ENCODE measurements at regions not wholly inside any gene's neighbourhood (a gene's known extent, or its start where the extent isn't known, plus 50 kb on each side); places are given as distances from the start of the nearest gene placed in this dataset.

GRCh38 chr1:81702079-81702715 lies 98.5 kb upstream of the ADGRL2 start:
- in situ Hi-C loops (cut with HindIII; ENCODE audit: low pct_ligation_motif_present, low pct_unique_long_range_greater_than_20kb, low sequenced_read_pairs): no loop called here
- DNase-seq: no peak

DNA sequence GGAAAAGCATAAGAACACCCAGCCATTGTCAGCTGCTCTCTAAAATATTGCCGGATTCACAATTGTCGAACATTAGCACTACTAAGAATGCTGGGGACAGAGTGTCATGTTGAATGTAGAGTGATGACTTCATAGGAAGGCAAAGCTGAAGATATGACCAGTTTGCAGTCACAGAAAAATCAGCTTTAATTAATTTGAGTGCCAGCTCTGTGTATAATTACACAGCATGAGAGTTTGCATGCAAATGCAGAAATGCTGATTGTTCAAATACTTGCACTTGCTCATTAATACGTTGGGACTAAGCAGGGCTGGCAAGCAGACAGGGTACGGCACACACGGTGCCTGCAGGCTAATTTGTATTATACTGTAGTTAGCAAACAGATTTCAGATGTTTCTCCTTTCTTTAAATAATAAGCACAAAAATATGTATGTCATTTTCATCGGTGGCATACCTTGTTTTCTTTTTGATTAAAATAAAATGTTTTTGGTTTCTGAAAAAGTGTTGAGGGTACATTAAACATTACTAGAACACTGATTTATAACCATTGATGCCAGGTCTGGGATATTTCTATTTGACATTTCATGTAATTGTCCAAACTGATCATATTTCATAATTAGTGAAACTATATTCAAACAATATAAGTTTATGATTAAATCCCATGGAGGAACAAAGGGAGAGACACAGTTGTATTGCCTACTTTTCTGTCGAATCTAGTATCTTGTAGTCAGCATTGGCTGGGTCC lies 99.8 kb upstream of the ADGRL2 start:
- in situ Hi-C loops (cut with HindIII; ENCODE audit: low pct_ligation_motif_present, low pct_unique_long_range_greater_than_20kb, low sequenced_read_pairs): no loop called here
- DNase-seq: no peak

- in situ Hi-C loops (cut with HindIII; ENCODE audit: low pct_ligation_motif_present, low pct_unique_long_range_greater_than_20kb, low sequenced_read_pairs): no loop called here
- no peak for DNase-seq
These were observed 101.5 kb upstream of the ADGRL2 start for GRCh38 chr1:81699234-81699633.

GRCh38 chr1:81695741-81696140 lies 105.0 kb upstream of the ADGRL2 start:
- in situ Hi-C loops (cut with HindIII; ENCODE audit: low pct_ligation_motif_present, low pct_unique_long_range_greater_than_20kb, low sequenced_read_pairs): no loop called here
- peak; percentile 14 for DNase-seq

DNA sequence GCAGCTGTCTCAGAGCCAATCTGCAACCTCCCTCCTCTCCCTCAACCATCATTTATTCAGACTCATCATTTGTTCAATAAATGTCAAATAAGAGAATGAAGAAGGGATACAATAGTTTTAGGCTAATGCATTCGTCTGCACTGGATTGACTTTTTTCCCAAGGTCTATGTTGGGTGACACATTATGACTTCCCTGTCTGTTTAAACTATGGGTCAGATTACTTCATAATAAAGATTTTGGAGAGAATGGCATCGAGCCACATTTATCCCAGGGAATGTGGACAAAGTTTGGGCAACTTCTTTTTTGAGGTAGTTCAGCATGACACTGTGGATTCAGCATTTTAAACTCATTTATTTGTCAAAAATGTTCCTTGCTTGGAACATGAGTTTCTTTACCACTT lies 107.4 kb upstream of the ADGRL2 start:
- DNase-seq: no peak
- in situ Hi-C loops (cut with HindIII; ENCODE audit: low pct_ligation_motif_present, low pct_unique_long_range_greater_than_20kb, low sequenced_read_pairs): no loop called here

GRCh38 chr1:81690676-81691453 lies 109.9 kb upstream of the ADGRL2 start:
- no peak for DNase-seq
- in situ Hi-C loops (cut with HindIII; ENCODE audit: low pct_ligation_motif_present, low pct_unique_long_range_greater_than_20kb, low sequenced_read_pairs): no loop called here

GRCh38 chr1:81689531-81689941 lies 111.2 kb upstream of the ADGRL2 start:
- in situ Hi-C loops (cut with HindIII; ENCODE audit: low pct_ligation_motif_present, low pct_unique_long_range_greater_than_20kb, low sequenced_read_pairs): no loop called here

DNA sequence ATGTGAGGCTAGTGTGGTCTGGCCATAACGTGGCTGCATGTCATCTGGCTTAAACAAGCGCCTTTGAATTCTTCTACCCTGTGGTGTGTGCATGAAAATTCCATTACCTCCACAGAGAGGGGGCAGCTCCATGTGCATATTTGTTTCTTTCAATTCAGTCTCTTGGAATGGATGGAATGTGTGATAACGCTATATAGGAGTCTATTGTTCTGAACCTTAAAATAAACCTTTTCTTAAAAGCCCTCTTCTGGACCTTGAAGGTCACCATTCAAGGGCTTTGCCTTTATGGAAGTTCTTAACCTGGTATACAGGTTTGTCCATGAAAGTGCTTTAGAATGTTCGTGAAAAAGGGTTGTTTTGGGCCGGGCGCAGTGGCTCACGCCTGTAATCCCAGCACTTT lies 118.2 kb upstream of the ADGRL2 start:
- DNase-seq: no peak
- in situ Hi-C loops (cut with HindIII; ENCODE audit: low pct_ligation_motif_present, low pct_unique_long_range_greater_than_20kb, low sequenced_read_pairs): no loop called here

More at GRCh38 chr1:81689531-81689941, 111.2 kb upstream of the ADGRL2 start:
- DNase-seq: no peak

GRCh38 chr1:81681601-81682266 lies 119.0 kb upstream of the ADGRL2 start:
- DNase-seq: no peak
- in situ Hi-C loops (cut with HindIII; ENCODE audit: low pct_ligation_motif_present, low pct_unique_long_range_greater_than_20kb, low sequenced_read_pairs): no loop called here

DNA sequence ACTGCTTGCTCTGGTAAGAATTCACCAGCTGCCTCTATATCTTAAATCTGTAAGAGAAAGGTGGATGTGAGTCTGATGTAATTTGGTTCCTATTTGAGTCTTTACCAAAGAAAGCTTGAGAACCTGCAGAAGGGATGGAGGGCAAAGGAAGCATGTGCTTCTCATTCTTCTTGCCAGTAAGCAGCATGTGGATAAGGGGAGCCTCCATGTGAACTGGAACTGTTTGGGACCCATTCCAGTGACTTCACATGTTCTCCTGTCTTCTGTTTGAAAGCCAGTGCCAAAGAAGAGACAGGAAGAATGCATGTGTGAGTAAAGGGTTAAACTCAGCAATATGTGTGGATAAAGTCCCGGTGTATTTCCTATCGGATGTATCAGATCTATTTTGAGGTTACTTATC lies 119.6 kb upstream of the ADGRL2 start:
- in situ Hi-C loops (cut with HindIII; ENCODE audit: low pct_ligation_motif_present, low pct_unique_long_range_greater_than_20kb, low sequenced_read_pairs): no loop called here
- no peak for DNase-seq

GRCh38 chr1:81679942-81680341 lies 120.8 kb upstream of the ADGRL2 start:
- no peak for DNase-seq
- in situ Hi-C loops (cut with HindIII; ENCODE audit: low pct_ligation_motif_present, low pct_unique_long_range_greater_than_20kb, low sequenced_read_pairs): no loop called here

GRCh38 chr1:81678779-81679178 lies 122.0 kb upstream of the ADGRL2 start:
- DNase-seq: no peak
- in situ Hi-C loops (cut with HindIII; ENCODE audit: low pct_ligation_motif_present, low pct_unique_long_range_greater_than_20kb, low sequenced_read_pairs): no loop called here

GRCh38 chr1:81672766-81673165 lies 128.0 kb upstream of the ADGRL2 start:
- in situ Hi-C loops (cut with HindIII; ENCODE audit: low pct_ligation_motif_present, low pct_unique_long_range_greater_than_20kb, low sequenced_read_pairs): no loop called here
- DNase-seq: no peak

DNA sequence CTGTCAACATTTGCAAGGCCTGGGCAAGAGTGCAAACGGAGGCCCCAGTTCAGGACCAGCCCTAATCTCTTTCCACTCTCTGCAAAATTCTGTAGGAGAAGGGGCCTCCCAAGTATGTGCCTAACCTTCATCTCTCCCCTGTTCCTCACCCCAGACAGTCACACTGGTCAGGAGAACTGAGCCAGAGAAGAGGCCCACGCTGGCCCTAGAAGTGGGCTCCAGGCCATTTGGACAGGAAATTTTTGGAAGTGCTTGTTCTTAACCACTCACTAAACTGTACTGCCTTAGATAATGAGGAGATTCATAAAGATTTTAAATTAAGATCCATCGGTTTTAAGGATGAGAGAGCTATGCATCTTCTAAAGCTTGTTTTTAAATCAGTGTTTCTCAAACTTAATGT lies 129.7 kb upstream of the ADGRL2 start:
- in situ Hi-C loops (cut with HindIII; ENCODE audit: low pct_ligation_motif_present, low pct_unique_long_range_greater_than_20kb, low sequenced_read_pairs): no loop called here
- no peak for DNase-seq

DNA sequence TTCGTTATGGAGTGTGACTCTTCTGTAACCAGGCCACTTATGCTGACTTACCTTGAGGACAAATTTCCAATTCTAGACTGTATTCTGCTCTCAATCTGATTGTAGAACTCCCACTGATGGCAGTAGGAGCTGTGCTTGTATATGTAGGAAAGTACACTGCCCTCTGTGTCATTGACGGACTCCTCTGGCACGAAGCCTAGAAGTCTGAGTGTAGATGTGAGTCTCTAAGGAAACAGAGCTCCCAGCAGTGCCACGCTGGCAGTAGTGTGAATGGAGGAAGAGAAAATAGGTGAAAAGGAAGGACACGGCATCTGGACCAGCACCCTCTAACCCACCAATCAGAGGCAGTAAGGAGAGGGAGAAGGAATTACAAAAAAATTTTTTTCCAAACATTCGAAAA lies 130.4 kb upstream of the ADGRL2 start:
- in situ Hi-C loops (cut with HindIII; ENCODE audit: low pct_ligation_motif_present, low pct_unique_long_range_greater_than_20kb, low sequenced_read_pairs): no loop called here
- peak; percentile 65 for DNase-seq

- in situ Hi-C loops (cut with HindIII; ENCODE audit: low pct_ligation_motif_present, low pct_unique_long_range_greater_than_20kb, low sequenced_read_pairs): no loop called here
- no peak for DNase-seq
These were observed 134.1 kb upstream of the ADGRL2 start for GRCh38 chr1:81666586-81666985.

DNA sequence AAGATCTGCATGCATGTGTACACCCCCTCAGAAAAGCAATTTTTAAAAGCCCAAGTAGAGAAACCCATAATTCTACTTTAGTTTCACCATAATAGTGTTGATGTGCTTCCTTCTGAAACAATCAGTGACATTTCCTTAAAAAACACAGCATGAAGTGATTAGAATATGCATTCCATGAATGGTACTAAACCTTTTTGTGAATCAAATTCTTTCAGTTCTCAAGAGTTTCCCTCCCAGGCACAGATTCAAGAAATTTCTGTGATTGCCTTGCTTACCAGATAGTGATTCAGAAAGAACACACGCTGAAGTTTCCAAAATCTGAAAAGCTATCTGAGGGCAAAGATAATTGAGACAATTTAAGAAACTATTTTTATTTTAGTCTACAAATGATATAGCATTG lies 136.4 kb upstream of the ADGRL2 start:
- no peak for DNase-seq
- in situ Hi-C loops (cut with HindIII; ENCODE audit: low pct_ligation_motif_present, low pct_unique_long_range_greater_than_20kb, low sequenced_read_pairs): no loop called here

GRCh38 chr1:81662913-81663526 lies 137.7 kb upstream of the ADGRL2 start:
- no peak for DNase-seq
- in situ Hi-C loops (cut with HindIII; ENCODE audit: low pct_ligation_motif_present, low pct_unique_long_range_greater_than_20kb, low sequenced_read_pairs): no loop called here

- DNase-seq: no peak
- in situ Hi-C loops (cut with HindIII; ENCODE audit: low pct_ligation_motif_present, low pct_unique_long_range_greater_than_20kb, low sequenced_read_pairs): no loop called here
These were observed 140.4 kb upstream of the ADGRL2 start for GRCh38 chr1:81660286-81660685.
